Ishikawa (cell line): ENCODE measurements at regions not wholly inside any gene's neighbourhood (a gene's known extent, or its start where the extent isn't known, plus 50 kb on each side); places are given as distances from the start of the nearest gene placed in this dataset.

Experiments used
- CEBPB ChIP-seq: IDR thresholded peaks from 2 replicates; pipeline ENCODE4 v1.6.1; 2012
- CREB1 ChIP-seq: IDR thresholded peaks from 2 replicates; pipeline ENCODE4 v1.6.1; 2012; ENCODE audit warnings: low read depth
- EGR1 ChIP-seq: IDR thresholded peaks from 2 replicates; pipeline ENCODE4 v1.6.1; 2012
- EP300 ChIP-seq: IDR thresholded peaks from 2 replicates; pipeline ENCODE4 v1.6.1; 2012; ENCODE audit warnings: borderline replicate concordance
- FOXM1 ChIP-seq: IDR thresholded peaks from 2 replicates; pipeline ENCODE4 v1.6.1; 2012; ENCODE audit warnings: low read depth, borderline replicate concordance
- NFIC ChIP-seq: IDR thresholded peaks from 2 replicates; pipeline ENCODE4 v1.6.1; 2012
- RAD21 ChIP-seq: IDR thresholded peaks from 2 replicates; pipeline ENCODE4 v1.6.1; 2012; ENCODE audit warnings: low read depth
- TAF1 ChIP-seq: IDR thresholded peaks from 2 replicates; pipeline ENCODE4 v1.6.1; 2012; ENCODE audit warnings: low read depth, mild to moderate bottlenecking
- TCF12 ChIP-seq: IDR thresholded peaks from 2 replicates; pipeline ENCODE4 v1.6.1; 2012; ENCODE audit warnings: low read depth
- TEAD4 ChIP-seq: IDR thresholded peaks from 2 replicates; pipeline ENCODE4 v1.6.1; 2012
- YY1 ChIP-seq: IDR thresholded peaks from 2 replicates; pipeline ENCODE4 v1.6.1; 2012; ENCODE audit warnings: low read depth
- ZBTB7A ChIP-seq: IDR thresholded peaks from 2 replicates; pipeline ENCODE4 v1.6.1; 2012; ENCODE audit warnings: low read depth
- TF ChIP-seq, protein P1 (sequence below): IDR thresholded peaks from 2 replicates; pipeline ENCODE4 v1.6.1; 2012; ENCODE audit warnings: low read depth, mild to moderate bottlenecking
- TF ChIP-seq, protein P2 (sequence below): IDR thresholded peaks from 2 replicates; pipeline ENCODE4 v1.6.1; 2012
- TF ChIP-seq, protein P3 (sequence below): IDR thresholded peaks from 2 replicates; pipeline ENCODE4 v1.6.1; 2012

DNA sequence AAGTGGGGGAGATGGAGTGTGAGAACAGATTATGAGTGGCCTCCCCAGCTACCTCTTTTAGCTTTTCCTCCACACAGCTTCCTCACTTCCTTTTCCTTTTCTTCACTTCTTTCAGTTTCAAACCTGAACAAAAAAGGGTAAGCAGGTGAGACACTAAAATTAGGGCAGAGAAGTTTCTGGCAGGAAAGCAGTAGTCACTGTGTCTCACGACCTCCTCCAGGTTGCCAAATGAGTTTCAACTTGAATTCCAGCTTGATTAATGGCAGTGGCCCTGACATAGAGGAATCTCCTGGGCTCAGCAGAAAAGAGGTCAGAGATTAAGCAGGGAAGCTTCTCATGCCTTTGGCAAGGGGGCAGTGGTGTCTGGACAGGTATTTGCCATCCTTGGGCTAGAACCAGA lies 63.7 kb upstream of the SPINK5 start:
- TF ChIP-seq EP300 (no peak), TCF12 (no peak), EGR1 (no peak), RAD21 (no peak), TEAD4 (no peak), CEBPB (no peak), FOXM1 (no peak), CREB1 (no peak)
- TF ChIP-seq, protein P1, sequence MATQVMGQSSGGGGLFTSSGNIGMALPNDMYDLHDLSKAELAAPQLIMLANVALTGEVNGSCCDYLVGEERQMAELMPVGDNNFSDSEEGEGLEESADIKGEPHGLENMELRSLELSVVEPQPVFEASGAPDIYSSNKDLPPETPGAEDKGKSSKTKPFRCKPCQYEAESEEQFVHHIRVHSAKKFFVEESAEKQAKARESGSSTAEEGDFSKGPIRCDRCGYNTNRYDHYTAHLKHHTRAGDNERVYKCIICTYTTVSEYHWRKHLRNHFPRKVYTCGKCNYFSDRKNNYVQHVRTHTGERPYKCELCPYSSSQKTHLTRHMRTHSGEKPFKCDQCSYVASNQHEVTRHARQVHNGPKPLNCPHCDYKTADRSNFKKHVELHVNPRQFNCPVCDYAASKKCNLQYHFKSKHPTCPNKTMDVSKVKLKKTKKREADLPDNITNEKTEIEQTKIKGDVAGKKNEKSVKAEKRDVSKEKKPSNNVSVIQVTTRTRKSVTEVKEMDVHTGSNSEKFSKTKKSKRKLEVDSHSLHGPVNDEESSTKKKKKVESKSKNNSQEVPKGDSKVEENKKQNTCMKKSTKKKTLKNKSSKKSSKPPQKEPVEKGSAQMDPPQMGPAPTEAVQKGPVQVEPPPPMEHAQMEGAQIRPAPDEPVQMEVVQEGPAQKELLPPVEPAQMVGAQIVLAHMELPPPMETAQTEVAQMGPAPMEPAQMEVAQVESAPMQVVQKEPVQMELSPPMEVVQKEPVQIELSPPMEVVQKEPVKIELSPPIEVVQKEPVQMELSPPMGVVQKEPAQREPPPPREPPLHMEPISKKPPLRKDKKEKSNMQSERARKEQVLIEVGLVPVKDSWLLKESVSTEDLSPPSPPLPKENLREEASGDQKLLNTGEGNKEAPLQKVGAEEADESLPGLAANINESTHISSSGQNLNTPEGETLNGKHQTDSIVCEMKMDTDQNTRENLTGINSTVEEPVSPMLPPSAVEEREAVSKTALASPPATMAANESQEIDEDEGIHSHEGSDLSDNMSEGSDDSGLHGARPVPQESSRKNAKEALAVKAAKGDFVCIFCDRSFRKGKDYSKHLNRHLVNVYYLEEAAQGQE = no peak

GRCh38 chr5:147998704-147999103 lies 65.1 kb upstream of the SPINK5 start:
- TF ChIP-seq TEAD4 = no peak
- TF ChIP-seq EP300 = no peak
- TF ChIP-seq, protein P2, sequence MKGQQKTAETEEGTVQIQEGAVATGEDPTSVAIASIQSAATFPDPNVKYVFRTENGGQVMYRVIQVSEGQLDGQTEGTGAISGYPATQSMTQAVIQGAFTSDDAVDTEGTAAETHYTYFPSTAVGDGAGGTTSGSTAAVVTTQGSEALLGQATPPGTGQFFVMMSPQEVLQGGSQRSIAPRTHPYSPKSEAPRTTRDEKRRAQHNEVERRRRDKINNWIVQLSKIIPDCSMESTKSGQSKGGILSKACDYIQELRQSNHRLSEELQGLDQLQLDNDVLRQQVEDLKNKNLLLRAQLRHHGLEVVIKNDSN = no peak
- TF ChIP-seq, protein P1 = no peak
- TF ChIP-seq RAD21 = no peak
- no peak for TF ChIP-seq YY1

DNA sequence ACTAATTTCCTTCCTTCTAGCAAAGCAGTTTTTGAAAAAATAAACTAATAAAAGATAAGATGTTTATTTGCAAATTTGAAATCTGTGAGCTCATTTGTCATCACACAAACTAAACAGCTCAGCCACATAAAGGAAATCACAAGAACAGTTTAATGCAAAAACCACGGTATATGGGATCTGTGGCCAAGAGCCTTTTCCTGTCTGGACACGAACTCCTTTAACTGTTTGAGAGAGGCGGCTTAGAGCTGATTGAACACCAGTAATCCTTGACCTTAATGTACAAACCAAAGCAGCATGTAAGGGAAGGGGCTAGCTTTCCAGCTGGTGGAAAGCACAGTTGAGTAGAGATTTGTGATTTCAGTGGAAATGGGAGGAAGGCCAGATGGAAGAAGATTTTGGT lies 66.3 kb upstream of the SPINK5 start:
- TF ChIP-seq TAF1 (no peak), TCF12 (no peak), ZBTB7A (no peak), EGR1 (no peak), CEBPB (no peak), RAD21 (no peak), CREB1 (no peak), EP300 (no peak), YY1 (no peak), NFIC (no peak), FOXM1 (no peak), TEAD4 (no peak)
- TF ChIP-seq, protein P2 = no peak
- TF ChIP-seq, protein P1 = no peak
- TF ChIP-seq, protein P3, sequence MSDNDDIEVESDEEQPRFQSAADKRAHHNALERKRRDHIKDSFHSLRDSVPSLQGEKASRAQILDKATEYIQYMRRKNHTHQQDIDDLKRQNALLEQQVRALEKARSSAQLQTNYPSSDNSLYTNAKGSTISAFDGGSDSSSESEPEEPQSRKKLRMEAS = no peak

DNA sequence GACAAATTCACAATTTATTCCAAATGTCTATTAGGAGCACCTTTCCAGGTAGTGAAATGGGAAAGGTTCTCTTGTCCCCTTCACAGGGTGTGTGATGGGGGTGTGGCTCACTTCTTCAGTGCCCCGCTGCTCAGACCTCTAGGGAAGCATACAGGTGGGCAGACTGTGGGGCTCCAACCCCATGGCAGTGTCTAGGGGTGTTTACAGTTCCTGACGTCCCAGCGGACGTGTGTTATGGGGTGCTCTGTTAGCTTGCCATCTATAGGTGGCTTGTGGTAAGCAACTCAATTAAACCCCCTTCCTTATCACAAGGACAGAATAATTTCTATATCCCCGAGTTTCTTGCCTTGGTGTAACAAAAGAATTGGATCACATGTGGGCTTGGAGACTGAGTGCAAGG lies 67.4 kb upstream of the SPINK5 start:
- TF ChIP-seq CEBPB (no peak), EP300 (no peak), ZBTB7A (no peak), TAF1 (no peak), YY1 (no peak), TEAD4 (no peak), RAD21 (no peak), EGR1 (no peak), FOXM1 (no peak), NFIC (no peak), CREB1 (no peak), TCF12 (no peak)
- TF ChIP-seq, protein P1 = no peak
- TF ChIP-seq, protein P3 = no peak
- TF ChIP-seq, protein P2 = no peak
